Hematopoietic multipotent progenitor cell treated with erythropoietin and hydrocortisone succinate and interleukin-3 and kit ligand, for 6 days (in vitro differentiated cells): ENCODE measurements at regions not wholly inside any gene's neighbourhood (a gene's known extent, or its start where the extent isn't known, plus 50 kb on each side); places are given as distances from the start of the nearest gene placed in this dataset.

Experiments
- DNase-seq: peaks from one replicate; pipeline ENCODE4 v3.0.0-alpha.2; 2015

GRCh38 chr10:83809001-83809400, 330.3 kb upstream of the GHITM start:
- no peak for DNase-seq

DNA sequence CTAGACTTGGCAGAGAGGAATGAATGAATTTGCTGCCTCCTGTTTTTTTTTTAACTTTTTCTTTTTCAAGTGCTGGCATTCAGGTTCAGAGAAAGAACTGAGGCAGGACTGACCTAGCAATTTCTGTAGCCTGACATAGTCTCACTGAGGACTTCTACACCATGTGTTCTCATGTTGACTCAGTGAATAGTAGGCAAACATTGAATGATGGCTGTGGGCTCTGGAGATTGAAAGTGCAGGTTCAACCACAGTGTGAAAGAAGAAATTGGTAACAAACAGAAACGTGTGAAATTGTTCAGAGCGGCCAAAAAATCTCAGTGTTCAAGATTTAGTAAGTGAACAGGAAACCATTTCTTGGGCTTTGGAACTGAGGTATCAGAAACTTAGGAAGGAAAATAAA, 322.4 kb upstream of the GHITM start:
- DNase-seq, result no peak

DNA sequence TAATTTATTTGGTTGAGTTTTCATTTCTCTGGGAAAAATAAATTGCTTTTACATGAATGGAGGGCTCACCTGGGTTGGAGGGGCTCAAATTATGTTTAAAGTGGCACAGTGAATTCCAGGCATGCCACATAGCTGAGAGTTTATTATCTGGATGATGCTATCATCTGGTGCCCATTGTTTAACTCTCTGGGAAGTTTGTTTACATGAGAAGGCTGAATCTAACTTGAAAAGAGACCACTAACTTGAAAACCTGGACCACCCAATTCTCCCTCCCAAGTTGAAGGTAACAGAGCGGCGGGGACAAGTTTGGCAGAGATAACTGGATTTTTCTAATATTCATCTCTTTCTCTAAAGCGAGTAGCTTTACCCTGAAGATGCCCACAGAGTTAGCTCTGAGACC, 321.5 kb upstream of the GHITM start:
- DNase-seq, result no peak

GRCh38 chr10:83819609-83820008, 319.7 kb upstream of the GHITM start:
- no peak for DNase-seq

DNA sequence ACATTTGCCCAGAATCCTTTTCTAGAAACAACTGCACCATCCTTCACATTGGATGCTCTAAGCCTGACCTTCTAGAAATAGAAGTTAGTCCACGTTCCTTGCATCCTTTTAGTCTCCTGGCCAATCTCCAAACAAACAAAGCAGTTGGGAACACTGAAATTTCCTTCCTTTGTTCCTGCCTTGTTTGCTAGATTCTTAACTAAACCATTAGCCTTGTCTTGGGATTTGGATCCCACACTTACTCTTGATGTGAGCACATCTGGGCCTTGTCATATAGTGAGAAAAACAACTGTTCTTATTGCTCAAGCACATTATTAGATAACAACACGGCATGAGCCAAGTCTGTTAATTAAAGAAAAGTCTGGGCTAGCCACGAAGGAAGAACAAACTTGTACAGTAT, 319.3 kb upstream of the GHITM start:
- no peak for DNase-seq

DNA sequence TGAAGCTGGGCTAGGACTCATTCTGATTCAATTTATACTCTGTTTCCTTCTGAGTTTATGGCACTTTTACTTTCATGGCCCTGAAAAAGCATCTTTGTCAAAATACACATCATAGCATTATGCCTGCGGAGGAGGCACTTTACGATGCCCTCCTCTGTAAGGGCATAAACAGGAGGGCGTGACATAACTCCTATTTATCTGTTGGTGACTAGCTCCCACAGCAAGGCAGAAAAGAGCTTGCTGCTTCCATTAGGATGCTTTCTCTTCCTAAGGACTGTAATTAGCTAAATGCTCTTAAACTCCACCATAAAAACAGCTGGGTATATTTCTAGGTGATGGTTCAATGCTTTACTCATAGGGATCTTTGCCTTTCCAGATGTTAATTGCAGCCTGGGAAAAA, 315.2 kb upstream of the GHITM start:
- DNase-seq, result no peak

DNA sequence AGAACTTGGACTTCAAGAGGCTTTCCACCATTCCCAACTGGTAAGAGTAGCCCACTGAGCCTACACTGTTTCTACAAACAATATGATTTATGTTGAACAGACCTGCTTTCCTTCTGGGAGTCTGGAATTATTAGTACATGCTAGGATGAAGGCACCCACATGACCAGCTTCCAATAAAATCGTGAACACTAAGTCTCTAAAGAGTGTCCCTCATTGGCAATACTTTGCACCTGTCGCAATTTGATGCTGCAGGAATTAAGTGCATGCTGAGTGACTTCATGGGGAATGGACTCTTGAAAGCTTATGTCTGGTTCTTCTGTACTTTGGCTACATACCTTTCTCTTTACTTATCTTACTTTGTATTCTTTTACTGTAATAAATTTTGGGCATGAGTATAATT, 305.2 kb upstream of the GHITM start:
- no peak for DNase-seq

DNA sequence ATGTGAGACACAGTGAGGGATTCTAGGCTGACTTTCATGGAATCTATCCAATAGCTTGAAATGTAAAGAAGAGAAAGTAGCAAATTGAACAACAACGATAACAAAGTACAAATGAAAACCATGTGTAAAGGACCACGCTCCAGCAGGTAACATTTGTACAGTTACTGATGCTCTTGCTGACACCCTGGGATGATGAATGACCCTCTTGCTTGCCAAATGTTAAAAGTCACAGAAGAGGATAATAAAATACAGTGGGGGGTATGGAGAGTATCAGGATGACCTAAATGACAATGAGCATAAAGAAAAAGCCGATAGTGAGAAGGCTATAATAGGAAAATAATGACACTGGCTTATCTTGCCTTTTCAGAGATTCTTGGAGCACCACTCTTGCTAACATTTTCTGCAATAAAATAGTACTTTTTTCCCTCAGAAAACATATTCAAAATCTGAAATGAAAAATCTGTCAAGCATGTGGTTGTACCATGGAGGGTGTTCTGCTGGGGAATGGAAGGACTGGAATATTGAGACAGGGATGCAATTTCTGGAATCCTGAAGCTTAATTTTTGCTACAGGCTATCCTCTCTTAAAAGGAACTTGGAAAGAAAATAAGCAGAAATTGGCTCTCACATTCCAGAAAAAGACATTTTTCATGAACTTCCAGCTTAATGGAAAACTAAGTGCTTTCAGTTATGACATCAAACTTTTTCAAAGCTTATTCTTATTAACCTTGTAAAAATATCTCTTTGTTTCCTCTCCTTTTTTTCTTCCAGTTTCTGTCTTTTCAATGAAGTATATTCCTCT, 303.2 kb upstream of the GHITM start:
- DNase-seq, result no peak

DNA sequence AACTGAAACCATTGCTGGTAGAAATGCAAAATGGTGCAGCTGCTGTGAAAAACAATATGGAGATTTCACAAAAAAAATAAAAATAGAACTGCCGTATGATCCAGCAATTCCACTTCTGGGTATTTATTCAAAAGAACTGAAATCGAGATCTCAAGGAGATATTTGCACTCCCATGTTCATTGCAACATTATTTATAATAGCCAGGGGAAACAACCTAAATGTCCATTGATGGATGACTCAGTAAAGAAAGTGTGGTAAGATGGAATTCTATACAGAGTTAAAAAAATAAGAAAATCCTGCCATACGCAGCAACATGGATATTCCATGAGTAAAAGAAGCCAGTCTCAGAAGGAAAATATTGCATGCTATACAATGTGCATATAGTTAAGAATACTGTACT, 290.6 kb upstream of the GHITM start:
- DNase-seq, result no peak

DNA sequence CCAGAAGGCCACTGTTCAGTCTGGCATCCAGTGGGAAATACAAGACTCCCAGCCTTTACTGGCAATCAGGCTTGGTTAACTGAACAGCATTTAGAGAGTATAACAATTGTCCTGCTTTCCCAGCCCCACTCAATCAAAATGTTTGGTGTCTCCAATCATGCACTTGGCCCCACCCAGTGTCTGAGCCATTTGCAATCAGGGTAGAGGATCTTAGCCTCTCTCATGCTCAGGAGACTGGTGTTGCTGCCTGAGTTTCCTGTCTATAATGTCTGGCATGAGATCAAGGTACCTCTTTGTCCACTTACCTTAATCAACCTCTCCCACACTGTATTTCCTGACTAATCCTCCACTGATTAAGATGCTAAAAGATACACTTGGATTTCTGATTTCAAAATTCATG, 290.2 kb upstream of the GHITM start:
- DNase-seq, result no peak

GRCh38 chr10:83852146-83852545, 287.2 kb upstream of the GHITM start:
- DNase-seq, result no peak

- no peak for DNase-seq
Measured at GRCh38 chr10:83862723-83863122, 276.6 kb upstream of the GHITM start.

DNA sequence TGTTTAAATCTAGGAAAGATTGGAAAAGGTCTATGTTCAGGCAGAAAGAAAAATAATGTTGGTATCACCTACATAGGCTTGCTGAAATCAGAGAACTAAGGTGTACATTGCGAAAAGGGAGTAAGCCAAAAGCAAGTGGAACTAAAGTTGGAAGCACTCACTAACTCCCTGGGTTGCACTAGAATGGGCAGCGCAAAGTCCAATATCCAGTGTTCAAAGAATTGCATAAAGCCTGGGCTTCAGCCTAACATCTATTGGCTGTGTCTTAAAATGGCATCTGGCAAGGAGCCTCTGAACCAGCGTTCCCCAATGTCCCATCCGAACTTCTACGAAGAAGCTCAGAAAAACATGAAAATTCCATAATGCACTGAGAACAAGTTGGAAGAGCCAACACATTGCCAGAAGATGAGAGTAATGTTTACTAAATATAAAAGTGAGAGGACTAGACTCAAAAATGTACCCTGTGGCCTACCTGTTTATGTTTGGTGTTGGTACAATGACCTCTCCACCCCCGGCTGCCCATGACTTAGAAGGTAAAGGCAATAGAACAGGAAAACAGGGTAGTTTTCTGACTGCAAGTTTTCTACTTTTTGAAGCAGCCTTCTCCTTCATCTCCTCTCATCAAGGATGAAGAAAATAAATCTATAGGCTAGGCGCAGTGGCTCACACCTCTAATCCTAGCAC, 275.9 kb upstream of the GHITM start:
- no peak for DNase-seq

GRCh38 chr10:83869898-83870297, 269.4 kb upstream of the GHITM start:
- DNase-seq, result no peak

DNA sequence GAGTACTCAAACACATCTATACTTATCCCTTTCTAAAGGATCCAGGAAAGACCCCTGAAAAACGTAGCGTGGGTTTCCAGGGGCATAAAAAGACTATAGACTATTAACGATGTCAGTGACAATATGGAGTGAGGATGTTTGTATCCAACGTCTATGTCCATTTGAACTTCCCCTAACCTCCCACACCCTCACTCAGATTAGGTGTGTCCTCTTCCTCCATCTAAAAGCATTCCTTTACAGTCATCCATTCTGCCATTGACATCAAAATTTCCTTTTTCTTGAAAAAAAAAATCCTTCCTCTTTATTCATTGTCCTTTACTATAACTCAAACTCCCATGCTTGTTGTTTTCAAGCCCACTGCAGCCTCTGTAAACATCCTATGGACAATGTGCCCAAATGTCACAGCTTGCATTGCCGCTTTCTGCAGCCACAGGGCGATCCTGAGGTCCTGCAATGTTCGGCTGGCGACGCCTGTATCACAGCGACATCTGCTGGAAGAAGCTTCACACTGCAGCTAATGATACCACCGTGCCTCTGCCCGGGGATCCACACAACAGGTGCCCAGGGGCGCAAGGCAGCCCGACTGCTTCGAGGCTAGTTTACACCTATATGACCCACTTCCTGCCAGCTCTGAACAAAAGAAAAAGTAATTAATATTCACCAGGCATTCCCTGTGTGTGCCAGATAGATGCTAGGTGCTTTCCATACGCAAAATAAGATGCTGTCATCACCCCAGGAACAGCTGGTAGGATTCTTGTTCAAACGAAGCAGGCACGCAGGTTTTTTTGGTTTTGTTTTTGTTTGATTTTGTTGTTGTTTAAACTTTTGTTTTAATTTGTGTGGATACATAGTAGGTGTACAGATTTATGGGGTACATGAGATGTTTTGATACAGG, 267.9 kb upstream of the GHITM start:
- peak; percentile 81 for DNase-seq

DNA sequence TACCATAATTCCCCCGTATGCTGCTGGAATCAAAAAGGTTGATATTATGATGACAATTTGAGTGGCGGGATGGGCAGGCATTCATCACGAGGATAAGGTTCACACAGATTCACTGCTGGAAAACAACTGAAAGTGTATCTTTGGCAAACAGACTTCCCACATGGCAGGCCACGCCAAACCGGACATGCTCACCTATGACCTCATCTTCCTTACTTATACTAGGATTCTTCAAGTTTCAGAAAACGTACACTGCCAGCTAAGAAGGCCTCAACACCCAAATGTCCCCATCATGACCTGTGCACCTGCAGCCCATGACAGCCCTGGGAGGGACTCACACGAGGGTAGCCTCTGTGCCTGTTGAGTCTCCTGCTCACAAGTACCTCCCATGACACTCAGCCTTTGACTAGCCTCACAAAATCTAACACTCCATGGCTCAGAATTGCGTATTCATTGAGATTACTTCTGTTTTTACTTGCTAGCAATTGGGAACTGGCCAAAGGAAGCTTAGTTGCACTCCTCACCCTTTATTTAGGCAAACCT, 259.0 kb upstream of the GHITM start:
- no peak for DNase-seq

GRCh38 chr10:83881661-83882060, 257.6 kb upstream of the GHITM start:
- DNase-seq, result no peak

GRCh38 chr10:83886871-83887270, 252.4 kb upstream of the GHITM start:
- DNase-seq, result no peak

- no peak for DNase-seq
Measured at GRCh38 chr10:83892737-83893136, 246.6 kb upstream of the GHITM start.

- no peak for DNase-seq
Measured at GRCh38 chr10:83896219-83896618, 243.1 kb upstream of the GHITM start.

DNA sequence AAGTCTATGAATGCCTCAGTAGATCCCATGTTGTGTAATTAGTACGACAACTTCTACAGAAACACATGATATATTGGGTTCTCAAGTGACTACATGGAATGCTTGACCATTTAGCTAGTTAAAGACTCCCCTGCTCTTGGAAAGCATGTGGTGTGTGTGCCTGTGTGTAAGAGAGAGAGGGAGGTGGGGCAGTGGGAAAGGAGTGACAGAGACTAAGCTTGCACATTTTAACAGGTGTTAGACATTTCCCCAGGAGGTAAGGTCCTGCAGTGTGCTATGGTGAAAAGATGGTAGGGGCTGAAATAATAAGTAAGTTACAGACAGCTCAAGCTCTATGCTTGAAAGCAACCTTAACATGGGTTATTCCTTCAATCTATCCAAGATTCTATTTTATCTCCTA, 241.7 kb upstream of the GHITM start:
- DNase-seq, result no peak

DNA sequence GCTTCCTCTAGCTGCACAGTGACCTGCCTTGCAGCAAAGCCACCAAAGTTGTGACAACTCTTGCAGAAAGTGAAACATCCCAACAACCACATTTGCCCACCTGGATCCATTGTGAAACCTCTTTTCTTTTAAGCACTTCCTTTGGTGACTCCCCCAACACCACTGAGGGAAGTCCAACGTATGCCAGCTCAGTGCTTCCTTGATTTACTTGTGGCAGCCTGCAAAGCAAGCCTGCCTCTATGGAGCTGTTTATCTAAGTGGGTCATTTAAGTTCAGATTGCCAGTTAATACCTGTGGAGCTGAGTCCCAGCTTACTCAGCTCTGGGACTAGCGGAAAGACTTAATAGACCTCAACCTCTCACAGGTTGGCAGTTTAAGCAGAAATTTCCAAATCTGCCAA, 230.8 kb upstream of the GHITM start:
- DNase-seq, result no peak

GRCh38 chr10:83909001-83909400, 230.3 kb upstream of the GHITM start:
- DNase-seq, result no peak
